ENCODE measurements at regions not wholly inside any gene's neighbourhood (a gene's known extent, or its start where the extent isn't known, plus 50 kb on each side); places are given as distances from the start of the nearest gene placed in this dataset.

- Histone ChIP-seq H3K56ac (ENCODE audit: extremely low read depth, insufficient read depth, low read length) (no peak overlapping the region), H2BK5ac (ENCODE audit: low read depth, low read length, poor library complexity, severe bottlenecking) (no peak overlapping the region), H3K27me3 (ENCODE audit: control insufficient read depth, insufficient read depth, low read length) (no peaks in the 10 kb centered on the region), H3K4me1 (ENCODE audit: control insufficient read depth, insufficient read depth, low read length) (no peaks in the 10 kb centered on the region), H3K14ac (replicated peaks; ENCODE audit: low read depth, low read length) (no peak overlapping the region), H3K4me2 (ENCODE audit: low read depth, low read length) (no peak overlapping the region), H3K4ac (ENCODE audit: low read depth, low read length) (no peak overlapping the region), H2BK15ac (ENCODE audit: low read depth, low read length) (no peak overlapping the region), H3K27ac (ENCODE audit: insufficient read depth, low read length) (no peak overlapping the region), H4K5ac (ENCODE audit: low read depth, low read length) (no peak overlapping the region), H3K4me3 (ENCODE audit: insufficient read depth, low read depth, low read length) (no peak overlapping the region), H3K79me1 (ENCODE audit: low read depth in 1 of 2, low read length in 2 of 2) (no peaks in the 10 kb centered on the region), H2AFZ (replicated peaks; ENCODE audit: low read length, poor library complexity) (no peak overlapping the region), H4K8ac (ENCODE audit: low read depth in 2 of 2, low read length in 2 of 2) (no peak overlapping the region), H2BK20ac (ENCODE audit: low read depth, low read length) (no peak overlapping the region), H2AK9ac (replicated peaks; ENCODE audit: low read depth, low read length, poor library complexity) (no peak overlapping the region), H4K20me1 (ENCODE audit: insufficient read depth, low read length) (no peaks in the 10 kb centered on the region), H2AK5ac (ENCODE audit: low read depth, low read length) (no peak overlapping the region), H3K9me1 (ENCODE audit: insufficient read depth, low read length) (no peaks in the 10 kb centered on the region), H3K18ac (ENCODE audit: low read depth, low read length) (no peak overlapping the region), H4K91ac (ENCODE audit: insufficient read depth, low read depth, low read length) (no peak overlapping the region), H3K23ac (ENCODE audit: low read depth, low read length) (no peak overlapping the region), H2BK120ac (ENCODE audit: low read depth, low read length) (no peak overlapping the region), H3K36me3 (ENCODE audit: control insufficient read depth, insufficient read depth, low read length) (no peaks in the 10 kb centered on the region), H3K9me3 (ENCODE audit: control insufficient read depth, insufficient read depth, low read length) (peaks cover 30% of the 10 kb centered on the region), H3K9ac (ENCODE audit: low read depth, low read length) (no peak overlapping the region)
- intact Hi-C loops (cut with micrococcal nuclease) (no loop called here), dilution Hi-C loops (cut with HindIII; ENCODE audit: low sequenced_read_pairs, unreplicated experiment) (no loop called here), in situ Hi-C loops (cut with MboI; ENCODE audit: low sequenced_read_pairs) (no loop called here)
- ATAC-seq (ENCODE audit: low read depth) (no peak), DNase-seq (no peak)
- ChIA-PET CTCF (no interaction called here), POLR2A (ENCODE audit: unreplicated experiment) (no interaction called here)
- TF ChIP-seq CTCF (conservative IDR thresholded peaks at IDR 0.05; ENCODE audit: low read depth, low read length): no peak
- no TSS peak for BruUV-seq (replicated peaks)
- no CpG with 5 or more reads among the region's 4 CpGs for WGBS, 2 experiments (ENCODE audit: extremely low coverage in 2 of 2, insufficient read length in 1 of 2)
These were observed 211.2 kb upstream of the MYT1L start for GRCh38 chr2:2542316-2542715.
